Upper lobe of right lung (tissue), 1 donor: ENCODE measurements at regions not wholly inside any gene's neighbourhood (a gene's known extent, or its start where the extent isn't known, plus 50 kb on each side); places are given as distances from the start of the nearest gene placed in this dataset.

Source experiments
- ATAC-seq: fragments of 200-7000 bp; cut with Tn5 transposase; one replicate; pipeline ENCODE4 v1.9.1; 2020; ENCODE audit warnings: mild to moderate bottlenecking, moderate library complexity
- DNase-seq: peaks from one replicate; pipeline ENCODE4 v3.0.0-alpha.2; 2020
- H3K27ac ChIP-seq: fragments of 200-600 bp; one replicate; pipeline ENCODE4 v1.8.0; 2022
- H3K27me3 ChIP-seq: fragments of 200-600 bp; one replicate; pipeline ENCODE4 v1.8.0; 2022; ENCODE audit warnings: mild to moderate bottlenecking
- H3K36me3 ChIP-seq: fragments of 200-600 bp; one replicate; pipeline ENCODE4 v1.8.0; 2022
- H3K4me1 ChIP-seq: fragments of 200-600 bp; one replicate; pipeline ENCODE4 v1.8.0; 2022
- H3K4me3 ChIP-seq: fragments of 200-600 bp; one replicate; pipeline ENCODE4 v1.8.0; 2022; ENCODE audit warnings: mild to moderate bottlenecking
- H3K9me3 ChIP-seq: fragments of 200-600 bp; one replicate; pipeline ENCODE4 v1.8.0; 2022
- intact Hi-C: fragments of 100-400 bp; cut with DNase I; formaldehyde crosslinking; loops from one replicate; pipeline ENCODE4 v1.11.0; 2022
- TF ChIP-seq, protein P1 (sequence below): fragments of 200-600 bp; IDR thresholded peaks from one replicate; pipeline ENCODE4 v1.8.0; 2022; ENCODE audit warnings: antibody characterized with exemption
- donor health status: DM: no; HTN: yes; CAD: no; lungs with severe emphysema.

DNA sequence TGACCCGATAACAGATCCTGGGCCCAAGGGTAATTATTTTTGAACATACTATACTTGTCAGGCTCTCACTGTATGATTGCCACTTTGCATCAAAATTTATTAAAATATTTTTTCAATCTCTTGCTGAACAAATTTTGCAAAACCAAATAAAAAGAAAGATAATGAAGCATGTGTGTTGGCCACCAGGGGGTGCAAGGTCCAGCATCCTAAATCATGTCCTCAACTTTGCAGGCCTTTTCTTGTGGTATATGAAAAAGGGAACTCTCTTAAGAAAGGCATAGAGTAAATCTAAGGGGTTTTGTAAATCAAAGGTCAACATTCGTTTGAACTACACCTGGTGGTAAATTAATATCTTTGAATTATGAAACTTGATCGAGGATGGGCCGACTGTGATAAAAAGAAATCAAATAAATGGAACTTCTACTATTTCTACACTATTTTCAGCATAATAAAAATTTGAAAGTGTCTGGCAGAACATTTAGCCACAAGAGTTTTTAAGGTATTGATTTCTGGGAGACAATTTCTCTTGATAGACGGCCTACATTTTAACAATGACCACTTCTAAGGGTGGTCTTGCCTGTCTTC, 676.5 kb downstream of the DMRTA1 start:
- H3K4me3 ChIP-seq: no peak overlapping the region
- no peak overlapping the region for H3K27ac ChIP-seq
- DNase-seq: peak; percentile 39
- no peaks in the 10 kb centered on the region for H3K27me3 ChIP-seq
- intact Hi-C loops: no loop called here
- no peaks in the 10 kb centered on the region for H3K36me3 ChIP-seq
- ATAC-seq: no peak
- H3K9me3 ChIP-seq: no peaks in the 10 kb centered on the region
- no peaks in the 10 kb centered on the region for H3K4me1 ChIP-seq
- TF ChIP-seq, protein P1, sequence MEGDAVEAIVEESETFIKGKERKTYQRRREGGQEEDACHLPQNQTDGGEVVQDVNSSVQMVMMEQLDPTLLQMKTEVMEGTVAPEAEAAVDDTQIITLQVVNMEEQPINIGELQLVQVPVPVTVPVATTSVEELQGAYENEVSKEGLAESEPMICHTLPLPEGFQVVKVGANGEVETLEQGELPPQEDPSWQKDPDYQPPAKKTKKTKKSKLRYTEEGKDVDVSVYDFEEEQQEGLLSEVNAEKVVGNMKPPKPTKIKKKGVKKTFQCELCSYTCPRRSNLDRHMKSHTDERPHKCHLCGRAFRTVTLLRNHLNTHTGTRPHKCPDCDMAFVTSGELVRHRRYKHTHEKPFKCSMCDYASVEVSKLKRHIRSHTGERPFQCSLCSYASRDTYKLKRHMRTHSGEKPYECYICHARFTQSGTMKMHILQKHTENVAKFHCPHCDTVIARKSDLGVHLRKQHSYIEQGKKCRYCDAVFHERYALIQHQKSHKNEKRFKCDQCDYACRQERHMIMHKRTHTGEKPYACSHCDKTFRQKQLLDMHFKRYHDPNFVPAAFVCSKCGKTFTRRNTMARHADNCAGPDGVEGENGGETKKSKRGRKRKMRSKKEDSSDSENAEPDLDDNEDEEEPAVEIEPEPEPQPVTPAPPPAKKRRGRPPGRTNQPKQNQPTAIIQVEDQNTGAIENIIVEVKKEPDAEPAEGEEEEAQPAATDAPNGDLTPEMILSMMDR: peak; percentile 56

DNA sequence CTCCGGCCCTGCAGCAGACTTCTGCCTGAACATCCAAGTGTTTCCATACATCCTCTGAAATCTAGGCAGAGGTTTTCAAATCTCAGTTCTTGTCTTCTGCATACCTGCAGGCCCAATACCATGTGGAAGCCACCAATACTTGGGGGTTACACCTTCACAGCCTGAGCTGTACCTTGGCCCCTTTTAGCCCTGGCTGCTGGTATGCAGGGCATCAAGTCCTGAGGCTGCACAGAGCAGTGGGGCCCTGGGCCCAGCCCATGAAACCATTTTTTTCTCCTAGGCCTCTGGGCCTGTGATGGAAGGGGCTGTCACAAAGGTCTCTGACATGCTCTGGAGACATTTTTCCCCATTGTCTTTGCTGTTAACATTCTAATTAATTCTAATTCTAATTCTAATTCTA, 680.6 kb downstream of the ELAVL2 start:
- Histone ChIP-seq H3K4me3 (no peak overlapping the region), H3K27ac (no peak overlapping the region), H3K4me1 (no peaks in the 10 kb centered on the region), H3K27me3 (no peaks in the 10 kb centered on the region), H3K9me3 (peaks cover 6% of the 10 kb centered on the region), H3K36me3 (no peaks in the 10 kb centered on the region)
- intact Hi-C loops: no loop called here
- TF ChIP-seq, protein P1: no peak
- ATAC-seq (no peak), DNase-seq (no peak)

DNA sequence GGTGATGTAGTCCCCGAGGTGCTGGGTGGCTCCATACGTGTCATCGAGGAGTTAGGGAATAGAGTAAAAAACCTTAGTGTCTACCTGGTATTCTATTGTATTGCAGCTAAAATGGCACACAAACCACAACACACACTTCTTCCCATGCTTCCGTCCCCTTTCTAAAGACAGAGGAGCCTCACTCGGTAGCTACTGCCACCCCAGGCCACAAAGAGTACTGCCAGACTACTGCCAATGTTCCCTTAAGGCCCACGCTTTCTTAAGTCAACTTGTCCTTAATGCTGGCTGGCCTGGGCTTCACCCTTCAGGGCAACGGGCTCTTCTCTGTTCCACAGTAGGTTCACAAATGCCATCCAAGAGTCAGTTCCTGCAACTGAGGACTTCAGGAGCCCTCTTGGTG, 673.0 kb downstream of the ELAVL2 start:
- Histone ChIP-seq H3K4me1 (no peaks in the 10 kb centered on the region), H3K4me3 (no peak overlapping the region), H3K27ac (no peak overlapping the region), H3K27me3 (no peaks in the 10 kb centered on the region), H3K9me3 (no peaks in the 10 kb centered on the region), H3K36me3 (no peaks in the 10 kb centered on the region)
- DNase-seq (no peak), ATAC-seq (no peak)
- TF ChIP-seq, protein P1: no peak
- intact Hi-C loops: no loop called here

DNA sequence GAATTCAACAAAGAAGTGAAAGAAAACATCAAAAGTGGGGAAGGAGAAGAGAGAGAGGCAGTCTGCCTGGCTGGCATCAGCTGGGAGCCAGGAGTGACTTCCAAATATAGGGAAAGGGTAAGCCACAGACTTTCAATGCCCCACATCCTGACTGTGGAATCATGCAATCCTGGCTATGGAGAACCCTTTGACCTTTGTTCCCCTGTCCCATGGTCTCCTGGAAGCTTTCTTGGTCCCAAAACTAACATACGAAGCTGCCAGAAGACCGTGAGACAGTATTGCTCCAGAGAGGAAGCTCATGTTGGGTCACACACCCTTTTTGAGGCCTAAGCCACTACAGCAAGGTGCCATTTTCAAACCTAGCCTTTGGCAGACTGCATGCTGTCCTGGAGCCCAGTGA, 665.5 kb downstream of the ELAVL2 start:
- DNase-seq (no peak), ATAC-seq (no peak)
- no peak overlapping the region for H3K4me3 ChIP-seq
- no peaks in the 10 kb centered on the region for H3K4me1 ChIP-seq
- TF ChIP-seq, protein P1: no peak
- no peaks in the 10 kb centered on the region for H3K9me3 ChIP-seq
- H3K27me3 ChIP-seq: no peaks in the 10 kb centered on the region
- H3K36me3 ChIP-seq: no peaks in the 10 kb centered on the region
- H3K27ac ChIP-seq: no peak overlapping the region
- intact Hi-C loops: no loop called here

DNA sequence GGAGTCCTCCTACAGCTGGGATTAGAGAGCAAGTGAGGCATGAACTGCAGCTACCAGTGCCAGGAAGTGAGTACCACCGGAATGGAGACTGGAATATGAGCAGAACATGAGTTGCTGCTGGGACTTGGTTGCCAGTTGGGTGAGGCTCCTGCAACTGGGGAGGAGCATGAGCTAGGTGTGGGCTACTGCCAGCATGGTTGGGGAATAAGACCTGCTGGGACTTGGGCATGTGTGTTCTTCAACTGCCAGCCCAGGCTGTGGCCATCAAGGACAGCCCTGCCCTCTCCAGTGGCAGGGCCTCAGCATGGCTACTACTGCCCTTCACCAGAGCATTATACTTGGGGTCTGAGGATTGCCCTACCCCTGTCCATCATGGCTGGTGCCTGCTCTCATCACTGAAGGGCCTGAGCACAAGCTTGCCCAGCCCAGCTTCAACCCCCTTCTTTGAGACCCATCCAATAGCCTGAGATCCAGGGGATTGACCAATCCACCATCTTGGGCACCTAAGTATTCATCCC, 665.0 kb downstream of the ELAVL2 start:
- Histone ChIP-seq H3K27ac (no peak overlapping the region), H3K27me3 (no peaks in the 10 kb centered on the region), H3K9me3 (no peaks in the 10 kb centered on the region), H3K4me1 (no peaks in the 10 kb centered on the region), H3K36me3 (no peaks in the 10 kb centered on the region), H3K4me3 (no peak overlapping the region)
- intact Hi-C loops: no loop called here
- peak; percentile 27 for ATAC-seq
- TF ChIP-seq, protein P1: no peak
- no peak for DNase-seq

DNA sequence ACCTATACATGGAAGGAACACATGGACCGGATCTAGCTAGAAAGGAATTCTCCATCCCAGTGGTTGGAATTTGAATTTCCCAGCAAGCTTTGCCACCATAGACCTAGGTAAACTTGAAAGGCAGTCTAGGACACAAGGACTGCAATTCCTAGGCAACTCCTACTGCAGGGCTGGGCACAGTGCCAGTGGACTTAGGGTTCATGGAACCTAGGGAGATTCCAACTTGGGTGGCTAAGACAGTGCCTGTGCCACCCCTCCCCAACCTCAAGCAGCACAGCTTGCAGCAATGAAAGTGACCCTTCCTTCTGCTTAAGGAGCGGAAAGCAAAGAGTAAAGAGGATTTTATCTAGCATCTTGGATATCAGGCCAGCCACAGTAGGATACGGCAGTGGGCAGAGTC, 663.3 kb downstream of the ELAVL2 start:
- intact Hi-C loops: no loop called here
- no peaks in the 10 kb centered on the region for H3K36me3 ChIP-seq
- ATAC-seq: no peak
- TF ChIP-seq, protein P1: no peak
- no peak overlapping the region for H3K4me3 ChIP-seq
- no peak for DNase-seq
- H3K27me3 ChIP-seq: no peaks in the 10 kb centered on the region
- no peaks in the 10 kb centered on the region for H3K4me1 ChIP-seq
- no peak overlapping the region for H3K27ac ChIP-seq
- H3K9me3 ChIP-seq: no peaks in the 10 kb centered on the region
